Activated T-helper 1 cell treated with anti-CD3 and anti-CD28 coated beads, Interleukin-2, amount 50 U/mL, for 16 hours (primary cell): ENCODE measurements at regions not wholly inside any gene's neighbourhood (a gene's known extent, or its start where the extent isn't known, plus 50 kb on each side); places are given as distances from the start of the nearest gene placed in this dataset.
"Not testable (repeated sequence)": the region's sequence is repeated elsewhere in the genome, so short reads cannot be mapped to it uniquely, and the experiment has no call there.

Source experiments
- DNase-seq, 2 donors: peaks; one replicate each; pipeline ENCODE4 v3.0.0-alpha.2; 2020; ENCODE audit warnings: low read depth in 1 of 2, low spot score in 1 of 2

DNA sequence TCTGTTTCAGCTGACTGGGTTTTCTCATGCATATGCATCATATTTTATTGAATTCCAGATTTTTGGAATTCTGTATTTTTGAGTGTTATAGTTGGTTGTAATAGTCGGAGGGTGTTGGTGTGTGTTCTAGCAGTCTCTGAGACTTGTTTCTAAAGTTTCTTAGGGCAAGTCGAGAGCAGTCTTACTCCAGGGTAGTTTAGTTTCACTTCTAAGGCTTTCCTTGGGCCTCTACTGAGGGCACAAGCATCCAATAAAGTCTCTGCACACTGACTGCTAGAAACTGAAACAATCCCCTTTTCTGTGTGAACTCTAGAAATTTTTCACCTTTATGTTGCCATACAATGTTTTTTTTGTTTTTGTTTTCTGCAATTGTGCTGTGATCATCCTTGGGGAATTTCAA, 663.7 kb upstream of the LRATD1 start:
- DNase-seq: no peak

DNA sequence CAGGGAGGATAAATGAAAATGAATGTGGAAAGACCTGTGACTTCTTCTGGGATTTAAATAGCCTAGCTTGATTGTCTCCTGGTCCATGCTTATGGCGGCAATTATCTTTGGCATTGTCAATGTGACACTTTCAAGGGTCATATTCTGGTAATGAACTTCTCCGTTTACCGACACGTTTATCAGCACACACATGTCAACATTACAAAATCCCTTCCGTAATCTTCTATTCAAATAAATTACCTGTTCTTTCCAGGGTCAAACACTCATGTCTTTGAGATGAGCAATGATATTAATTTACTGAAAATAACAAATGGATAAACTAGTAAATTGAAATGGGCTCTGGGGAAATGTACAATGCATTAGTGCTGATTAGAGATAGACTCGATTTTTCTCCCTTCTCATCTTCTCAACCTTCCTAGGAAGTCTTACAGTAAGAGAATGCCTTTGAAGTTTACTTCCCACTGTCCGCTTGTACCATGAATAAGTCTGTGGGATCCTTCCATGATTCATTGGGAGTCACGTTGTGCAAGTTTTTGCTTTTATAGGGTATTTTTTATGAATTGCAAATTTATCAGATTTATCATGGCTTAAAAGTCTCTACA, 646.3 kb upstream of the LRATD1 start:
- no peak for DNase-seq

GRCh38 chr2:13996527-13996926, 636.0 kb upstream of the LRATD1 start:
- no peak for DNase-seq

GRCh38 chr2:14011190-14011589, 621.3 kb upstream of the LRATD1 start:
- DNase-seq: no peak

DNA sequence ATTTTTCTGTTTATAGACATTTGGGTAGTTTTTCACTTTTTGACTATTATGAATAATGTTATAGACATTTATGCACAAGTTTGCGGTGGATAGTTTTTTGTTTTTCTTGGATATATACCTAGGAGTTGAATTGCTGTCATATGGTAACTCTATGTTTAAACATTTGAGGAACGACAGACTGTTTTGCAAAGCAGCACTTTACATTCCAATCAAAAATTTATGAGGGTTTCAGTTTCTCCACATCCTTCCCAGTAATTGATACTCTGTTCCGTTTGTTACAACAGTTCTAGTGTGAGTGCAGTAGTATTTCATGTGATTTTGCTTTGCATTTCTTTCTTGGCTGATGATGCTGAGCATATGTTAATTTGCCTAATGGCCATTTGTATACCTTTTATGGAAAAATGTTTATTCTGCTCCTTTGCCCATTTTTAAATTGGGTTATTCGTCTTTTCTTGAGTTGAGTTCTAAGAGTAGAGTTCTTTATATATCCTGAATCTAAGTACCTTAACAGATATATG, 617.3 kb upstream of the LRATD1 start:
- DNase-seq: no peak

DNA sequence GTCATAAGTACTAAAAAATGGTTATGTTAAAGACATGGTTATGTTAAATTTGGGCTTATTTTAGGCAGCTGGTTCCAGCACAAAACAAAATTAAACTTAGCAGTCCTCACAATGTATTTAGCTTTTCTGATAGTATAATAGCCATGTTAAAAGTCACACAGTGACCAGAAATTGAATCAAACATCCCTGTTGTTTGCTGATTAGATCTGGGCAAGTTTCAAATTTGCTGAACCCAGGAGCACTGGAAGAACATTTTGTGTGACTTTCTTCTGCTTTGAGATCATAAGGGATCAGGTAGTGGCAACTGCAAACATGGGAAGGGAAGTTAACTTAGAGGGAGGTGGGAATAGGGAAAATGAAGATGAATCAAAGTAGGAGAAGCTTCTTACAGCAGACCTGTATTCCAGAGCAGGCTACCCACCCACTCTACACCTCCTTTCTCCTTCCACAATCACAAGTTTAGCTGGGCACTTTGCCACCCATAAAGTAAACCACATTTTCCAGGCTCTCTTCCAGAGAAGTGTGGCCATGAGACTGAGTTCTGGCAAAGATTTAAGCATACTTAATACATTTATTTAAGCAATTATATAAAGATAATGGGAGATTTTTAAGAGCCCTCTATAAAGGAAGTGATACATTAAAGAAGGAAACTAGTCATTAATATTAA, 616.1 kb upstream of the LRATD1 start:
- DNase-seq: no peak

GRCh38 chr2:14018620-14019019, 613.9 kb upstream of the LRATD1 start:
- no peak for DNase-seq

DNA sequence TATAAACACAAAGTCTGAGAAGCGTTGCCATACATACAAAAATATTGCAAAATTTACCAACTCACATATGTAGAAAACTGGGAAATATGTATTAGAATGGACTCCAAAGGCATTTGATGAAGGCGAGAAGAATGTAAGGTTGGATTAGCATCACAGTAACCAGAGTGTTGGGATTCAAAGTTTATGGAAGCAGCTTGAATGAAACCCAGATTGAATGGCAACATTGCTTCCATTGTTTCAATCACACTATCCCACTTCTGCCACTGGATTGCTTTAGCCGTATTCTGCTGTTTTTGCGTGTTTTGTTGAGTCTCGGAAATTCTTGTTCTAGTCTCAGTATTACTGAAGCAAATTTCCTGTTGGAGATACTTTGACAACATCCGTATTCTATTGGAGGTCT, 609.0 kb upstream of the LRATD1 start:
- DNase-seq: no peak

DNA sequence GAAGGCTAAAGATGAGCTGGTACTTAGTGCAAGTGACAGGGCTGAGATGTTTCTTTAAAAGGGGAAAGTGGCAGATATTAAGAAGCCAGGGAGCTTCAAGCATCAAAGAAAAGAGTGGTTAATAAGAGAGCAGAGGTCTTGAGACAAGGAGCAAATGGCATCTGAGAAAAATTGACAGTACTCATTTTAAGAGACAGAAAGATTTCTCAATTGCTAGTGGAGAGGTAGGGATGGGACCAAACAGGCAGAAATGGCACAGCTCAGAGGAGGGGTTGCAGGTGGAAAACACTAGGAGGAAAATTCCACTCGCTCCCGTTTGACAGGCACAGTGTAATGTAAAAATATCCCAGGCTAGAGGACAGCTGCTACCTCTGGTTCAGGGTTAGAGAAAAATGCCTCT, 593.4 kb upstream of the LRATD1 start:
- DNase-seq: no peak

- no peak for DNase-seq
These were observed 585.0 kb upstream of the LRATD1 start for GRCh38 chr2:14047491-14047890.

GRCh38 chr2:14051401-14051800, 581.1 kb upstream of the LRATD1 start:
- no peak for DNase-seq

DNA sequence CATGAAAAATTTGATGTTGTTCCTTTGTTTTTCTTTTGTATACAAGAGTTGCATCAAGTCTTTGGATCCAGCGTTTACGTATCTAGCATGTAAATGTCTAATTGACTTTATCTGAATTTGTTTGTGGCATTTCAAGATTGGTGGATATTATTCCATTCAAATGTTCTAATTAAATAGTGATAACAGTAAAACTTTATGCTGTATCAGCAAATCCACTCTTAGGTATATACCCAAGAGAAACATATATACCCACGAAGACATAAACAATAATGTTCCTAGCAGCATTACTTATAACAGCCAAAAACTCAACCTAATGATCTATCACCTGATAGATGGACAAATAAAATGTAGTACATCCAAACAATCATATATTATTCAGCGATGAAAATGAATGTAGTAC, 579.4 kb upstream of the LRATD1 start:
- no peak for DNase-seq

- no peak for DNase-seq
These were observed 568.2 kb upstream of the LRATD1 start for GRCh38 chr2:14064346-14064745.

DNA sequence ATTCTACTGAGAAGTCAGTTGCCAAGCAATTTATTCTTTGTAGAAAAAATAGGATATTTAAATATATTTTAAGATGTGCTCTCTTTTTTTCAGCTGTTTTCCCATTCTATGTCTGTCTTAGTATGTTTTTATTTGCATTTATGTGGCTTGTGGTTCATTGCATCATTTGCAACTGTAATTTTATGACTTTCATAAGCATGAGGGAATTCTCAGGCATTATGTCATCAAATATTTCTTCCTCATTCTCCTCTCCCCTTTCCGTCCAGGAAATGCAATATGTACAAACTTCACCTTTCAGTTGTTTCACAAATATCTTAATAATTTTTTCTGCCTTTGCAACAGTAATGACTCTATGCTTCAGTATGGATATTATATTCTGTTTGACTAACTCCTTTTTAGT, 560.2 kb upstream of the LRATD1 start:
- no peak for DNase-seq

- no peak for DNase-seq
These were observed 557.8 kb upstream of the LRATD1 start for GRCh38 chr2:14074691-14075090.

DNA sequence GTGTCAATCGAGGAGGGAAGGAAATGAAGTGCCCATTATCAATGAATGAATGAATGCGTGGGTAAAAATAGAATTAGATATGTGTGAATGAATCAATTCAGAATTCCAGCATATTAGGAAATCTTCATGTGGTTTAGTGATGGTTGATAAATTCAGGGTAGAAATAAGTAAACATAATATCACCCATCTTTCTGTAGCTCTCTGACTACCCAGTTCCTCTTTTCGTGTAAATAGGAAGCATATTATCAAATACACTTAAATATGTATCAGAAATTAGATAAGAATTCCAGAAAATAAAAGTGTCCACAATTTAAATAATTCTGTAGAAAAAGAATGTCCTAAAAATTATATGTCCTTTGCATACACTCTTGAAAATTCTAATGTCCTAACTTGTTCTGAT, 552.9 kb upstream of the LRATD1 start:
- DNase-seq: no peak

DNA sequence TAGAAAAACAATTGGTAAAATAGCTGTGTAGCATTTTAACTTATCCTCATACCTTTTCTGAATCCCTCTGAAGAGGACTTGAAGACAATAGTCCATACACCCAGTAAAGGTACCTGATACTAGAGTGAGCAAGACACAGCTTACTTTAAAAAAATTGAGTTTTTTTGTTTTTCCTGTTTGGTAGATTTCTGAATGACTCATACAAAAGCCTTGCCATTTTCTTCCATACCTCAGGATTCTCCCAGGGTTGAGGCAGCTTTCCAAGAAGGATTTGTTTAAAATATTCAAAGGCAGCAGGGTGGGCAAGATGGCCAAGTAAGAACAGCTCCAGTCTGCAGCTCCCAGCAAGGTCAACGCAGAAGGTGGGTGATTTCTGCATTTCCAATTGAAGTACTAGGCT, 551.0 kb upstream of the LRATD1 start:
- no peak for DNase-seq

GRCh38 chr2:14082640-14083039, 549.9 kb upstream of the LRATD1 start:
- DNase-seq: no peak

DNA sequence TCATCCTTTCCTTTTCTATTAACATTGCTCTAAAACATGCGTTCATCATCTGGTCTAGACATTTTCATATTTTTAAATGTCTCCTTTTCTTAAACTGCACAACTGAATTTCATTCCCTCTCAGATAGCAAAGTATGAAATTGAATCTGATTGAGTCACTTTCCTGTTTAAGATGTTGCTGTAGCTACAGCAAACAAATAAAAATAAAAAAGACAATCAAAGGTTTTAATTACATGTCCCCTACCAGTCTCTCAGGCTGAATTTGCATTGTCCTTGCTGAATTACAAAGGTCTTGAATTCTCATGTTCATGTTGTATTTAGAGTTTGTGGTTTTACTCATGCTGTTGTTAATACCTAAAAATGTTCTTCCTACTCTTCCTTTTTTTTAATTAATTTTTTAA, 537.9 kb upstream of the LRATD1 start:
- DNase-seq: no peak

DNA sequence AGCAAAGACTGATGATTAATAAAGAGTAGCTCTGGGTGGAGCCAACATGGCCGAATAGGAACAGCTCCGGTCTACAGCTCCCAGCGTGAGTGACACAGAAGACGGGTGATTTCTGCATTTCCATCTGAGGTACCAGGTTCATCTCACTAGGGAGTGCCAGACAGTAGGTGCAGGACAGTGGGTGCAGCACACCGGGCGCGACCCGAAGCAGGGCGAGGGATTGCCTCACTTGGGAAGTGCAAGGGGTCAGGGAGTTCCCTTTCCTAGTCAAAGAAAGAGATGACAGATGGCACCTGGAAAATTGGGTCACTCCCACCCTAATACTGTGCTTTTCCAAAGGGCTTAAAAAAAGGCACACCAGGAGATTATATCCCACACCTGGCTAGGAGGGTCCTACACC, 533.4 kb upstream of the LRATD1 start:
- not testable (repeated sequence) for DNase-seq

DNA sequence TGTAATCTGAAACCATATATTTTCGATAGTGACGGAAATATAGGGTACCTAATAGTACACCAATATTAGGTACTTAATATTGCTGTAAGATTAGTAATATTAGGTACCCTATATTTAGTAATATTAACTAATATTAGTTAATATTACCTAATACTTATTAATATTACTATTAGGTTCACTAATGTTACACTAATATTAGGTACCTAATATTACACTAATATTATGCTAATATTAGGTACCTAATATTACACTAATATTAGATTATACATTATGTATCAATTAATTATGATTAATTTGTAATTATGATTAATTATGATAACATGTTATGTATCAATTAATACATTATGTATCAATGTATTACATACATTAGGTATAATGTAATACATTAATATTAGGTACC, 518.2 kb upstream of the LRATD1 start:
- DNase-seq: no peak

DNA sequence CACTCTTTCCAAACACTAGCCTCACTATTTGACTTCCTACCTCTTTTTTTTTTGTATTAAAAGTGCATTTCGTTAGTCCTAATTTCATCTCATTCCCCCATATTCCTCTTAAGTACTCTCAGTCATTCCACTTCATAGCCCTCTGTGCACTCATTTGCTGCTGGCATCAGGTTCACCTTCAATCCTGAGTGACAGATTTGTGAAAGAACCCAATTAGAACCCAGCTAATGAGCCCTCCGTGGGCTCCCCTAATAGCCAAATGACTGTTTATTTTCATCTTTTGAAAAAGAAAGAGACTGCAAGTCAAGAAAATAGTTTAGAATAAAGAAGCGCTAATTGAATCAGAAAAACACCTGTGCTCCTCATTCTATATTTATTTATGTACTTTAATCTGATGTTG, 512.1 kb upstream of the LRATD1 start:
- DNase-seq: no peak

DNA sequence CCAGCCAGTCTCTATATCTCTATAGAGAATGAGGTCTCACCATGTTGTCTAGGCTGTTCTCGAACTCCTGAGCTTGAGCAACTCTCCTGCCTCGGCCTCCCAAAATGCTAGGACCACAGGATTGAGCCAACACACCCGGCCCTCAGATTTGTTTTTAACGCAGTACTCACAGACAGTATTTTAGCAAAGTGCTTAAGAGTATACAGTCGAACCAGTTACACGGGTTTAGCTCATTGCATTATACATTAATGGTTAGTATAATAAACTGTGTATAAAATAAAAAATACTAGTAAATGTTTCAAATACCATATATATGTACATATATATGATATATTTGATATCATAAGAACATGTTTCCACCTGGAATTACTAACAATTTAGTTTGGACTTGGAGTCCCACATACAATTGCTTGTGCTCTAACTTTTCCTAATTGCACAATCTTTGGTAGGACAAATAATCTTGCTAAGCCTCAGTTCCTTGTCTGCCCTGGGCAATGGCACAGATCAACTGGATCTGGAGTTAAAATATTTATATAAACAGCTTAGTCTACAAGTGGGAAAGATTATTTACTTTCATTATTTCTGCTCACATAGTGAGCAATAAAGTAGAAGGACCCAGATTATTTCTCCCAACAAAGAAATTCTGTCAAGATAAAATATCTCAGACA, 508.9 kb upstream of the LRATD1 start:
- DNase-seq: no peak
